GM21367 (cell line): ENCODE measurements at regions not wholly inside any gene's neighbourhood (a gene's known extent, or its start where the extent isn't known, plus 50 kb on each side); places are given as distances from the start of the nearest gene placed in this dataset.
"Not testable (repeated sequence)": the region's sequence is repeated elsewhere in the genome, so short reads cannot be mapped to it uniquely, and the experiment has no call there.

Source experiments
- ATAC-seq: cut with Tn5 transposase; IDR thresholded peaks from one replicate; pipeline ENCODE4 v1.9.1; 2021; ENCODE audit not compliant: unreplicated experiment

DNA sequence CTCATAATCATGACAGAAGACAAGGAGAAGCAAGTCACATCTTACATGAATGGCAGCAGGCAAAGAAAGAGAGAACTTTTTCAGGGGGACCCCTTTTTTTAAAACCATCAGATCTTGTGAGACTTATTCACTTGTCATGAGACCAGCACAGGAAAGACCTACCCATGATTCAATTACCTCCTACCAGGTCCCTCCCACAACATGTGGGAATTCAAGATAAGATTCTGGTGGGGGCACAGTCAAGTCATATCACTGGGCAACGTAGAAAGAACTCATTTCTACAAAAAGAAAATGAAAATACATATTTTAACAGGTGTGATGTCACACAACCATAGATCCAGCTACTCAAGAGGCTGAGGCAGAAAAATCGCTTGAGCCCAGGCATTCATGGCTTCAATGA lies 304.1 kb downstream of the IPMK start:
- ATAC-seq = no peak

DNA sequence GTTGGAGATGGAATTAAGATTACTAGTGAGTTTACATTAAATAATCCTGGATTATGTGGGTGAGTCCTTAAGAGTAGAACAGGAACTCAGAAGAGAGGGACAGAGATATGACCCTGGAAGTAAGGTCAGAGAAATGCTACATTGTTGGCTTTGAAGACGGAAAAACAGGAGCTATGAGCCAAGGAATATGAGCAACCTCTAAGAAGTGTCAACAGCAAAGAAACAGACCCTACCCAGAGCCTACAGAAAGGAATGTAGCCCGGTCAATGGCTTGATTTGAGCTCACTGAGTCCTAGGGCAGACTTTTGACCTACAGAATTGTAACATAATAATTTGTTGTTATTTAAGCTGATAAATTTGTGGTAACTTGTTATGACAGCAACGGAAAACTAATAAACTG lies 304.9 kb downstream of the IPMK start:
- ATAC-seq = no peak

DNA sequence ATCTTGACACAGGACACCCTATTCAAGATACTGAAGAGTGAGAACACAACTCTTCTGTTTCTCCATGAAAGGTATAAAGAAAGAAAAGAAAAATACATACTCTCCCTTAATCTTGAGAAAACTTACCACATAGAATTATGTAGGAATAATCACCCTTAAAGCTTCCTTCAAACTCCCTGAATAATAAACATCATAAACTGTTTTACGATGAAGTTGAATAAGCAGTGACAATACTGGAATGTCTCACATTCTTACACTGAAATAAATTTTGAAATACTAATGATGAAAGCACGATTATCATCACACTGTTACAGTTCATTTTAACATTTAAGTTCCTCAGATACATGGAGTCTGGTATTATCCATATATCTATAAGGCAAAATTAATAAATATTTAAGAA lies 306.2 kb downstream of the IPMK start:
- no peak for ATAC-seq

DNA sequence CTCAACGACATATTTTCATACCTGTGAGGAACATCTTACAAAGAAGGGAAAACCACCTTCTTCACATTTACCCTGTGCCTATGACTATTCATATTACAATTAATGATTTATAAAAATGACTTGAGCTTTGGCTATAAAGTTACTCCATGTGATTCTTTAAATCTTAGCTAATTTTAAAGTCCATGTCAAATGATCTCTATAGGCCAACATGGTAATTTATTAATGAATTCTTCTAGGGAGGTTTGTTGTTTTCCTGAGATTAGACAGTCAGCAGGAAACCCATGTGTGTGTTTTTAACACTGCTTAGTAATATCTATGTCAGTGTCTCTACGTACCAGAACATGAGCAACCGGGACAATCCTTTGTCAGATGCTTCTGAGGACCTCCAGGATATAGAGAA lies 307.3 kb downstream of the IPMK start:
- ATAC-seq = no peak

DNA sequence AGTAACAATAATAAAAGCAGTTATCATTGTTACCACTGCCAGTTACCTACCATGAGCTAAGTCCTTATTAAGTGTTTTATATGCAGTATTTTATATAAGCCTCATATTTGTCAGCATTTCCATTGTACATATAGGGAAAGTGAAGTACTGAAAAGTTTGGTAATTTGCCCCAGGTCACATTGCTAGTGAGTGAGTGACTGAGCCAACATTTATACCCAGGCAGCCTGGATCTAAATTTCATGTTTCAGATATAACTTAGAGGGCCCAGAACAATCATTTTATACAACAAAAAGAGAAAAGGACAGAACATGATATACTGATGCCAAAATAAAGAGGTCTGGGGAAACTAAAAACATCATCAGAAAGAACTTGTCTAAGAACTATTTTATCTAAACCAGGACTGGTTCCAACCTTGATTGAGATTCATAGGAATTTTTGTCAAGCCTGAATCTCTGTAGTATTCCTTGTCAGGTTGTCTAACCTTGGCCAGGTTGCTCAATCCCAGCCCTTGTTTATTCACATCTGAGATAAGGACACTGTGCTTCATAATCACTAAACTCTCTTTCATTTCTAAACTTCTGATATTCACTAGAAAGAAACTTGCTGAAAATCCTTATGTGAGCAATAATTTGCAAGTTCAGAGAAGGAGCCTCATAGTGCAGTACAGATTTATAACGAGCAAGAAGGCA lies 308.2 kb downstream of the IPMK start:
- ATAC-seq = no peak

DNA sequence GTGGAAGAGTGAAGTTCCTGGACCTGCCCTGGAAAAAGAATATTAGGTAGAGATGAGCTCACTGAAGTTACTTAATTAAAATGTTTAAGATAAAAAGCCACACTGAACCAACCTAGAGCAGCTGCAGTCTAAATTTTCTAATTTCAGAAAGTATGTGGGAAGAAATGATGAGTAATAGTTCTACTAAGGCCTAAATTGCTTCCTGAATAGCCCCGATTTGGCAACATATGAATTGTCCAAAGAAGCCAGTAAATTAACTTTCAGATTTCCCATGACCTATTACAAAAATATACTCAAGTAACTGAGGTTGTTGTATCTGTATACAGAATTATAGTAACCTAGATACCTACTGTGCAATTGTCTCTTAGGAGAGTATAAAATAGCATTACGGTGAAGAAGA lies 312.6 kb downstream of the IPMK start:
- ATAC-seq = no peak

DNA sequence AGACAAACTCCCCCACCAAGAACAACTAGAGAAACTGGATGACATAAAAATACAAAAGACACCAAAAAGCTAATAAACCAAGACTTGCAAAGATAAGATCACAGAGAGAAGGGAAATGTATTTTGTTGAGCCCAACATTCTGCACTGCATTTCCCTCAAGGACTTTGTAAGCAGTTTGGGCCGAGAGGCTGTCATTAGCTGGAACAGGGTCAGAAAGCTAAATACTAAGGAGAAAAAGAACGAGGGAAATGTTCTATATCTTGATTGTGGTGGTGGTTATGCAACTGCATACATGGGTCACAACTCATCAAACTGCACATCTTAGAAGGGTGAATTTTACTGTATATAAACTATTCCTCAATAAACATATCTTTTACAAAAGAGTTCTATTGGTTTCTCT lies 315.0 kb downstream of the IPMK start:
- ATAC-seq = no peak

DNA sequence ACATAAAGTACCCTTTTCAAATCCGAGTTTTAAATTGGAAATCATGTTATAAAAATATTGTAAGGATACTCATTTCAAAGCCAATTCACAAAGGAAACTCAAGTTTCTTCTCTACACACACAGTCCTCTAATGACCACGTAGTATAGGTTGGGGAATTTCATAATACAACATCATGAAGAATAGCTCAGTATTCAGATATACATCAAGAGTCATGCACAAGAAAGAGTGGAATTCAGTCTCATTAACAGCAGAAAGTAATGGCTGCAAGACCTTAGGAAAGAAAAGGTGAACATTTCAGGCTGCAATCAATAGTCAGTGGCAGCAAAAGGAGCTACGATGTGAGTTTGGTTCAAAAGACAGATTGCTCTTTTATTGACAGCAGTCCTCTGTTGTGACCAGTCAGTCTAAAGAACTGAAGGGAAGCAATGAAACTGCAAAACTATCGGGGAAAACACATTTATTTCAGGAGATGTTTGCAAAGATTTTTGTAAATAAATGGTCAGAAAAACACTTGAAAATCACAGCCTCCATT lies 317.2 kb downstream of the IPMK start:
- no peak for ATAC-seq

DNA sequence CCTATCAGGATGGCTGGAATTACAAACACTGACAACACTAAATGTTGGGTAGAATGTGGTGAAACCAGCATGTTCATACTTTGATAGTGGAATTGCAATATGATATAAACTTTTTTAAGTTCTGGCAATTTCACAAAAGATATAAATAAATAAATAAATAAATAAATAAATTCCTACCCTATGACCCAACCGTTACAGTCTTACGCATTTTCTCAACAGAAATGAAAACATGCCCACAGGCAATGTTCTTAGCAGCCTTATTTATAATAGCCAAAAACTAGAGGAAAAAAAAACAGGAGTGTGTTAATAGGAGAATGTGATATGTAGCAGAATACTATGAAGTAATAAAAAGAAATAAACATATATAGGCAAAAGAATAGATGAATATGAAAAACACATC lies 318.9 kb downstream of the IPMK start:
- ATAC-seq = no peak

DNA sequence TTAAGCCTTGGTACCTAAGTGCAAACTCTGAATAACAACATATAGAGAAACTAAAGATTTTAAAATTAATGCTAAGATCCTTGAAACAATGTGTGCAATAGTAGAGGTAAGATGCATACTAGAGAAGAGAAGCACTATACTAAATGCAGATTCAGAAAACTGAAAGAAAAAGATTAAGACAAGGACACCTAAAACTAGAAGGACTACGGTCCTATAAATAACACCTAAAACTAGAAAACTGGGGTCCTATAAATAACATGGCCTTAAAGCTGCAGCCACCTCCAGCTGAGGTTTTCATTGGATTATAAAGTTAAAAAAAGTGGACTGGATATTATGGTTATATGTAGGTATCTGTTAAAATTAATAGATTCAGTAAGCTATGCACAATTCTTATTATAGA lies 320.9 kb downstream of the IPMK start:
- ATAC-seq = no peak

DNA sequence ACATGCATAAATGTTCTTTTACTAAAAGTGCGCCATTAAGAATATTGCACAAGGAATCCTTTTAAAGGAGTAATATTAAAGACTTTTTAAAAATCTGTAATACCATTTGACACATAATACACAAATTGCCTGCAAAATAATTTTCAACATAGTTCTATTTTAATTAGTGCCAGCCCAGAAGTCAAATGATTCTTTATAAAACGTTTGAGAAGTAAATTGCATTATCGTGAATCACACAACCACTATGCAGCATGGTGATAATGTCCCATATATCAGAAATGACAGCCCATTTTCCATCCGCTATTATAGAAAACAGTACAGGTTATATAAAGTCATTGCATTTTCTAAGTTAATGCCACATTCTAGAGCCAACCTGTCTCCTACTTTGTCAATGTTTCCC lies 324.0 kb downstream of the IPMK start:
- no peak for ATAC-seq

DNA sequence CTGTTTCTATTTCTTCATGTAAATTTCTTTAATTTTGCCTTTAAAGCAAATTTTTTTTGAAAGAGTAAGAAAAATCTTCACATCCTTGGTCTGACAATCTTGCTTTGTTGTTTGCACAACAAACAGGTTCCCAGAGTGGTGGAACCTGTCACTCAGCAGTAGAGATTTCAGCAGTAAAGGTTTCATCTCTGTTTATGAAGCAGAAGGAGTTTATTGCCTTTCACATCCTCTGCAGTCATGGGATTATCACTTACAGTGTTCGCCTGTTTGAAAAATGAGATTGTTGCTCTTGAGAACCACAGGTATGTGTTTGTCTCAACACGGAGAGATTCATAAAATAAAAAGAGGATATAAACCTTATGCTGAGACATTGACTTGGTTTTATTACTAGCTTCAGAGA lies 342.6 kb downstream of the IPMK start:
- no peak for ATAC-seq

DNA sequence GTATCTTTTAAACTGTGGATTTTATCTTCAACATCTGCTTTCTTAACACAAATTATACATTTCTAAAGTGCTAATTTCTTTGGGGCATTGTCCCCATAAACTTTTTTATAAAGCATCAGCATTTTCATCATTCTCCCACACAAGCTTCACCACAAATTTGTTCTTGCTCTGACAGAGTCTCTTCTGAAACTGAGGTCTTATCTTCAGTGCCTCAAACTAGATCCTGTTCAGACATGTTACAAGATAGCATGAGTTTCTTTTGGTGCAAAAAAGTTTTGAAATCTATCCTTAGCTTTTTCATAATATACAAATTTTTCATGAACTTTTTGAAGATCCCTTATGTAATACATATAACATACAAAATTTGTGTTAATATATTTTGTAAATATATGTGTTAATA lies 346.6 kb downstream of the IPMK start:
- ATAC-seq = no peak

DNA sequence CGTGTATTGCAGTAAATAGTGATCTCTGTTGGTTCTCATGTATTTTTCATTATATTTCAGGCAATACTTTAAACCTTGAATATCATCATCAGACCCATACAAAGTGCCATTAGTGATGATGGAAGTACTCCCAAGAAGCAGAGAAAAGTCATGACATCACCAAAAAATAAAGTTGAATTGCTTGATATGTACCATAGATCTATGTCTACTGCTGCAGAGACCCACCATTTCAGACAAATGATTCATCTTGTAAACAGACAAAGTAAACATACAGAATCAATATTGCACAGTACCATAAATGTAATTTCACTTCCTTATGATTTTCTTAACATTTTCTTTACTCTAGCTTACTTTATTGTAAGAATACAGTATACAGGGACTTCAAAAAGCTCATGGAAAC lies 347.8 kb downstream of the IPMK start:
- no peak for ATAC-seq

DNA sequence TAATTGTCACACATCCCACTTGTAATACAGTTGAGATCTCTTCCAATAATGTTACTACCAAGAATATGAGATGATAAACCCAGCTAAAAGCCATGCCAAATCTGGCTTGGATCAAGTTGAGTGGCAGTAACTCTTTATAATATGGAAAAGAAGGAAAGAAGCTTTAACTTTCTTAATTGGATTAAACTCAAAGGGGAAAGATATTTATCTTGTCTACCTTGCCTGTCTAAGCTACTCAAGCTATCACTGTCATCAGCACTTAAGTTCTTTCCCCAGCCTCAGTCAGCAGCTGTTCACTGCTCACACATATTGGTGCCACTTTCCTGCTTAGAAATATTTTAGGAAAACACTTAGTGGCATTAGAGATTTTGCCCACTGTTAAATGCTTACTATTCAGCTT lies 350.7 kb downstream of the IPMK start:
- ATAC-seq = no peak

DNA sequence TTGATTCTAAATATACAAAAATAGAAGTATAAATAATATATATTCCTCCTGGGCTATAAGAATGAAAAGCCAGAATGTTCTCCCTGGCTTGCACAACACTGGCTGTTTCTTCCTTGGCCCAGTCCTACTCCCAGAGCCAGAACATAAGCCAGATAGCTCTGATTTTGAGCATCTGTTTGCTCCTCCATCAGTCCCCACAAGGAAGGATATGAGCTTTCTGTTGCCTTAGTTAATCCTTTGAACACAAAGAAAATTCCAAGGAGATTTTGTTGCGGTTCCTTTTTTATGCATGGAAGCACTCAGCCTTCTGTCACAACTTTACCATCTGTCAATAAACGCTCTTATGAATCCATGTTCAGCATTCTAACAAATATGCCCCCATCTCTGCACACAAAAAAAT lies 361.8 kb downstream of the IPMK start:
- no peak for ATAC-seq

DNA sequence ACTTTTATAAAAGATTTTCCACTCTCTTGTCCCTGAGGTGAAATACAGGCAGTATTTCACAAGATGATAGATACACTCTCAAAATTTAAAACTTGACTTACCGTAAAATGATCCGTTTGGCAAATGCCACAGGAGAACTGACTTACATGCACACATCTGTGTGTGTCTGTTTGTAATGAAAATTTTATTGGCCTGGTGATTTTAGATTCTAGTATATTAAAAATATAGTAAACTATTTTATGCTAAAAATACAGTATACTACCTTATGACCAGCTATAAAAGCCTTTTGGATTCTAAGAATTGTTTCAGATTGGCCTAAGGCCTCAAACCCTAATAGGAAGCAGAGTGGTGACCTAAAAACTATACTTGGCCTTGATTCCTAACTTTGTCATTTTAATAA lies 362.7 kb downstream of the IPMK start:
- ATAC-seq = no peak

DNA sequence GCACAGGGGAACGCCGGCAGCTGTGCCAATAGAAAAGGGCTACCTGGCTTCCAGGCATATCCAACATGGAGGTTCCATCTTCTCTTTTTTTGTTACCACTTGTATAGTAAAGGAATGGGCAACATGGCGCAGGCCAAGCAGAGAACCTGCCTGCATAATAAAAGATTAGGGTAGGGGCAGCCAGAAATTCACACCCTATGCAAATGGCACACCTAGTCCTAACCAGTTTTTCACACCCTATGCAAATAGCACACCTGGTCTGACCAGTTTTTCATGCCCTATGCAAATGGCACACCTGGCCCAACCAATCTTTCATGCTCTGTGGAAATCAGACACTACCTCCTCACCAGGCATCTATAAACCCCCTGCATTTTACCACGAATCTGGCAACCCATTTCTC lies 369.5 kb downstream of the IPMK start:
- ATAC-seq = no peak

DNA sequence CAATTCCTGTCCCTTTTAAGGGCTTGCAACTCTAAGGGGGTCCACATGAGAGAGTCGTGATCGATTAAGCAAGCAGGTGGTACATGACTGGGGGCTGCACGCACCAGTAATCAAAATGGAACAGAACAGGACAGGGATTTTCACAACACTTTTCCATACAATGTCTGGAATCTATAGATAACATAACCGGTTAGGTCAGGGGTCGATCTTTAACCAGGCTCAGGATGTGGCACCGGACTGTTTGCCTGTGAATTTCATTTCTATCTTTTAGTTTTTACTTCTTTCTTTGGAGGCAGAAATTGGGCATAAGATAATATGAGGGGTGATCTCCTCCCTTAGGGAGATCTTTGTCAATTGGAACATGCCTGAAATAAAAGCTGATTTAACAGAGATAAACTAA lies 370.1 kb downstream of the IPMK start:
- no peak for ATAC-seq

DNA sequence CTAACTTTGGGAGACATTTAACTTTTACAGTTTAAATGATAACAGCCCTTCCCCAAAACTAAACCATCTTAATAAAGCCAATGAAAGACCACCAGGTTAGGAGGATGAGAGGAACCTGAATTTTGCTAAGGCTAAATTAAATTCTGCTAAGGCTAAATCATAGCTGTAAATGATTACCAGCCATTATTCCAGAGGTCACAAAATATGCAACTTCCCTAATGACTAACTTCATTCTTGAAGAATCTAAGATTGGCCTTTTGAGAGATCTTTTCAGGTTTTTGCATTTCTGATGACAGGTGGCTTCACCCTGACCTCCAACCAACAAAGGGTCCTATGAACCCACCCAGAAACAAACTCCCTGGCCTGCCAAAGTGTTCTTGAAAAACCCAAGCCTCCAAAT lies 373.3 kb downstream of the IPMK start:
- ATAC-seq = no peak

DNA sequence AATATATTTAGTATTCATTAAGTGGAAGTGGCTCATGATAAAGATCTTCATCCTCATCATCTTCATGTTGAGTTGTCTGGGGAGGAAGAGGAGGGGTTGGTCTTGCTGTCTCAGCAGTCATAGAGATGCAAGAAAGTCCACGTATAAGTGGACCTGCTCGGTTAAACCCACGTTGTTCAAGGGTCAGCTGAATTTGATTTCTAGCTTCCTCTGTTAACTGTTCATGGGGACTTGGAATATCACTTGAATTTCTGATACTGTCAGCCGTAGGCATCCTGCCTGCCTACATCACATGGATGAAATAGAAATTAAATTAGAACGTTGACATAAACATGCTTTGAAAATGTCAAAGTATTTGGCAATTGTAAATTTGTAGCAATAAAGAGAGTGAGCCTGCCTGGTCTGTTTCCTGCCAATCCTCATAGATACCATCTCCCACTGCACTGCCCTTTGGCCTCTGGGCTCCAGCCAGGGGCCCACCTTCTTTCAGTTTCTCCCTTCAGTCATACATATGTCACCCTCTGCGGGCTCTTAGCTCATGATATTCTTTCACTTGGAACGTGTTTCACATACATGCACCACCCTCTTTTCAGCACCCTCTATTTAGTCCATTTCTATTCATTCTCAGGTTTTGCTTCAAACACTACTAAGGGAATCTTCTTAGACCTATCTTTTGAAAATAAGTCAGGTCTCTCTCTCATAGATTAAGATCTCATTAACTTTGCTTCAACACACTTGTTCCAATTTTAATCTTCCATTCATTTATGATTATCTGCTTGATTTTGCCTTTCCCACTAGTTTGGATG lies 376.3 kb downstream of the IPMK start:
- ATAC-seq = no peak

DNA sequence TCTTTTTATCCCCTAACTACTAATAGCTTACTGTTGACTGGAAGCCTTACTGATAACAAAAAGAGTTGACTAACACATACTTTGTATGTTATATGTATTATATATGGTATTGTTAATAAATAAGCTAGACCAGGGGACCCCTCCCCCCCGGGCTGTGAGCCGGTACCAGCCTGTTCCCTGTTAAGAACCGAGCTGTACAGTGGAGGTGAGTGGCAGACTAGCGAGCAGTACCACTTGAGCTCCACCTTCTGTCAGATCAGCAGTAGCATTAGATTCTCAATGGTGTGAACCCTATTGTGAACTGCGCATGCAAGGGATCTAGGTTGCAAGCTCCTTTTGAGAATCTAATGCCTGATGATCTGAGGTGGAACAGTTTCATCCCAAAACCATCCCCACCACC lies 377.0 kb downstream of the IPMK start:
- no peak for ATAC-seq

DNA sequence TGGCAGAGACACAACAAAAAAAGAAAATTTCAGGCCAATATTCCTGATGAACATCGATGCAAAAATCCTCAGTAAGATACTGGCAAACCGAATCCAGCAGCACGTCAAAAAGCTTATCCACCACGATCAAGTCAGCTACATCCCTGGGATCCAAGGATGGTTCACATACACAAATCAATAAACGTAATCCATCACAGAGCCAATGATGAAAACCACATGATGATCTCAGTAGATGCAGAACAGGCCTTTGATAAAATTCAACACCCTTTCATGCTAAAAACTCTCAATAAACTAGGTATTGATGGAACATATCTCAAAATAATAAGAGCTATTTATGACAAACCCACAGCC lies 382.1 kb downstream of the IPMK start:
- not testable (repeated sequence) for ATAC-seq
